ENCODE measurements at regions not wholly inside any gene's neighbourhood (a gene's known extent, or its start where the extent isn't known, plus 50 kb on each side); places are given as distances from the start of the nearest gene placed in this dataset.

GRCh38 chr13:53160211-53160610, 131.6 kb downstream of the OLFM4 start:
- Histone ChIP-seq H3K27me3 (peaks cover 0 to 22% (median 3%) of the 10 kb centered on the region in 7 donors), H3K36me3 (no peaks in the 10 kb centered on the region), H3K27ac (no peak overlapping the region), H3K4me3 (no peak overlapping the region), H3K9me3 (peaks cover 0 to 18% (median 4%) of the 10 kb centered on the region in 11 donors), H3K4me1 (no peaks in the 10 kb centered on the region)
- TF ChIP-seq, protein P1, sequence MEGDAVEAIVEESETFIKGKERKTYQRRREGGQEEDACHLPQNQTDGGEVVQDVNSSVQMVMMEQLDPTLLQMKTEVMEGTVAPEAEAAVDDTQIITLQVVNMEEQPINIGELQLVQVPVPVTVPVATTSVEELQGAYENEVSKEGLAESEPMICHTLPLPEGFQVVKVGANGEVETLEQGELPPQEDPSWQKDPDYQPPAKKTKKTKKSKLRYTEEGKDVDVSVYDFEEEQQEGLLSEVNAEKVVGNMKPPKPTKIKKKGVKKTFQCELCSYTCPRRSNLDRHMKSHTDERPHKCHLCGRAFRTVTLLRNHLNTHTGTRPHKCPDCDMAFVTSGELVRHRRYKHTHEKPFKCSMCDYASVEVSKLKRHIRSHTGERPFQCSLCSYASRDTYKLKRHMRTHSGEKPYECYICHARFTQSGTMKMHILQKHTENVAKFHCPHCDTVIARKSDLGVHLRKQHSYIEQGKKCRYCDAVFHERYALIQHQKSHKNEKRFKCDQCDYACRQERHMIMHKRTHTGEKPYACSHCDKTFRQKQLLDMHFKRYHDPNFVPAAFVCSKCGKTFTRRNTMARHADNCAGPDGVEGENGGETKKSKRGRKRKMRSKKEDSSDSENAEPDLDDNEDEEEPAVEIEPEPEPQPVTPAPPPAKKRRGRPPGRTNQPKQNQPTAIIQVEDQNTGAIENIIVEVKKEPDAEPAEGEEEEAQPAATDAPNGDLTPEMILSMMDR (IDR thresholded peaks at IDR 0.05): no peak
- WGBS, 2 donors: 52 to 54% methylated on average over 7 of the region's 7 CpGs
- DNase-seq (no peak), ATAC-seq (no peak)
- intact Hi-C loops (cut with DNase I): no loop called here

GRCh38 chr13:53161251-53161650, 132.6 kb downstream of the OLFM4 start:
- intact Hi-C loops (cut with DNase I): no loop called here
- no peak overlapping the region for H3K27ac ChIP-seq
- no peaks in the 10 kb centered on the region for H3K36me3 ChIP-seq
- ATAC-seq: no peak
- peaks cover 0 to 27% (median 3%) of the 10 kb centered on the region in 7 donors for H3K27me3 ChIP-seq
- H3K4me1 ChIP-seq: no peaks in the 10 kb centered on the region
- WGBS, 2 donors: 44 to 58% methylated on average over 1 of the region's 1 CpG
- TF ChIP-seq, protein P1 (IDR thresholded peaks at IDR 0.05): no peak
- peaks cover 0 to 18% (median 4%) of the 10 kb centered on the region in 11 donors for H3K9me3 ChIP-seq
- DNase-seq: no peak
- no peak overlapping the region for H3K4me3 ChIP-seq

GRCh38 chr13:53165261-53165660, 136.6 kb downstream of the OLFM4 start:
- 38 to 40% methylated on average over 4 of the region's 4 CpGs for WGBS, 2 donors
- no peak overlapping the region for H3K27ac ChIP-seq
- peaks cover 0 to 35% (median 7%) of the 10 kb centered on the region in 7 donors for H3K27me3 ChIP-seq
- H3K36me3 ChIP-seq: no peaks in the 10 kb centered on the region
- TF ChIP-seq, protein P1 (IDR thresholded peaks at IDR 0.05): no peak
- H3K9me3 ChIP-seq: no peaks in the 10 kb centered on the region
- ATAC-seq (no peak), DNase-seq (no peak)
- no peaks in the 10 kb centered on the region for H3K4me1 ChIP-seq
- H3K4me3 ChIP-seq: no peak overlapping the region
- intact Hi-C loops (cut with DNase I): no loop called here

- peaks cover 0 to 19% (median 4%) of the 10 kb centered on the region in 7 donors for H3K27me3 ChIP-seq
- no peak for ATAC-seq
- DNase-seq: no peak
- H3K4me3 ChIP-seq: no peak overlapping the region
- no peaks in the 10 kb centered on the region for H3K9me3 ChIP-seq
- H3K36me3 ChIP-seq: no peaks in the 10 kb centered on the region
- TF ChIP-seq, protein P1 (IDR thresholded peaks at IDR 0.05): no peak
- 45 to 47% methylated on average over 3 of the region's 3 CpGs for WGBS, 2 donors
- H3K4me1 ChIP-seq: no peaks in the 10 kb centered on the region
- no peak overlapping the region for H3K27ac ChIP-seq
- intact Hi-C loops (cut with DNase I): no loop called here
Observed at GRCh38 chr13:53167561-53167960, 138.9 kb downstream of the OLFM4 start.
